ENCODE measurements at regions not wholly inside any gene's neighbourhood (a gene's known extent, or its start where the extent isn't known, plus 50 kb on each side); places are given as distances from the start of the nearest gene placed in this dataset.

GRCh38 chr1:181423301-181423918, 59.9 kb upstream of the CACNA1E start:
- TF ChIP-seq, protein P1, sequence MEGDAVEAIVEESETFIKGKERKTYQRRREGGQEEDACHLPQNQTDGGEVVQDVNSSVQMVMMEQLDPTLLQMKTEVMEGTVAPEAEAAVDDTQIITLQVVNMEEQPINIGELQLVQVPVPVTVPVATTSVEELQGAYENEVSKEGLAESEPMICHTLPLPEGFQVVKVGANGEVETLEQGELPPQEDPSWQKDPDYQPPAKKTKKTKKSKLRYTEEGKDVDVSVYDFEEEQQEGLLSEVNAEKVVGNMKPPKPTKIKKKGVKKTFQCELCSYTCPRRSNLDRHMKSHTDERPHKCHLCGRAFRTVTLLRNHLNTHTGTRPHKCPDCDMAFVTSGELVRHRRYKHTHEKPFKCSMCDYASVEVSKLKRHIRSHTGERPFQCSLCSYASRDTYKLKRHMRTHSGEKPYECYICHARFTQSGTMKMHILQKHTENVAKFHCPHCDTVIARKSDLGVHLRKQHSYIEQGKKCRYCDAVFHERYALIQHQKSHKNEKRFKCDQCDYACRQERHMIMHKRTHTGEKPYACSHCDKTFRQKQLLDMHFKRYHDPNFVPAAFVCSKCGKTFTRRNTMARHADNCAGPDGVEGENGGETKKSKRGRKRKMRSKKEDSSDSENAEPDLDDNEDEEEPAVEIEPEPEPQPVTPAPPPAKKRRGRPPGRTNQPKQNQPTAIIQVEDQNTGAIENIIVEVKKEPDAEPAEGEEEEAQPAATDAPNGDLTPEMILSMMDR (IDR thresholded peaks at IDR 0.05; ENCODE audit: low read length, missing control alignments), result peak; percentile 47
- peak; percentile 47 for DNase-seq (ENCODE audit: low read depth)

GRCh38 chr1:181424786-181425403, 58.4 kb upstream of the CACNA1E start:
- TF ChIP-seq, protein P1 (IDR thresholded peaks at IDR 0.05; ENCODE audit: low read length, missing control alignments), result peak; percentile 88
- DNase-seq (ENCODE audit: low read depth), result peak; percentile 76
- H3K4me3 ChIP-seq (replicated peaks; ENCODE audit: low read depth, low read length), result no peak overlapping the region

More at GRCh38 chr1:181423301-181423918, 59.9 kb upstream of the CACNA1E start:
- no peak overlapping the region for H3K4me3 ChIP-seq (replicated peaks; ENCODE audit: low read depth, low read length)

DNA sequence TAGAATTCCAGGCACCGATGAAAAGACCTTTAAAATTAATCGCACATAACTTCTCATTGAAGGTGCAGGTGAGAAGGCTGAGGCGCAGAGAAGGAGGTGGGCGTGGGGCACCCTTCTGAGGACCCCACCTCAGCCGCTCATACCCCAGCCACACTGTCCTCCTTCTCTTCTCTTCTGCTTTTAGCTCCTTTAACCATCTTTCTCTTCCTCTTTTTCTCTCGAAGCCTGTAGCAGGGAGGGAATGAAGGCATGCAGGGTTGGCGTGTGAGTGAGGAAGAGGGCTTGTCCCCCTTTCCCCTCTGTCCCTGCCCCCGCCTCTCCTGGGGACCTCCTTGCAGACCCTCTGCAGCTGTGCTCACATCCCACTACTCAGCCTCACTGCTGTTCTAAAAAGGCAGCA, 57.8 kb upstream of the CACNA1E start:
- no peak for DNase-seq (ENCODE audit: low read depth)
- no peak overlapping the region for H3K4me3 ChIP-seq (replicated peaks; ENCODE audit: low read depth, low read length)
- TF ChIP-seq, protein P1 (IDR thresholded peaks at IDR 0.05; ENCODE audit: low read length, missing control alignments), result no peak

DNA sequence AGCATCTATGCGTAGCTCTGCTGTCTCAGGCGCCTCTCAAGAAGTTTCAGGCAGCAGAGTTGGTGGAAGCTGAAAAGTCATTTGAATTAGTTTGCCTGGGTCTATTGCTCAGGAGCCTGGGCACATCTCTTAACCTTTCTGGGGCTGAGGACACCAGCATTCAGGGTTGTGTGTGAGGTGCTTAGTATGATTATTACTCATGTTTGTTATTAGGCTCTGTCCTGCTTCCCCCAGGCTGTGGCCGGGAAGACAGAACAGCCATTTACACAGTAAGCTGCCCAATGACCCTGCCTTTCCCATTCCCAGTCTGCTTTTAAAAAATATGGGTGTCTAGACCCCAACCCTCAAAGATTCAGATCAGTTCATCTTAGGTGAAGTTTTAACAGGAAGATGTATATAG, 53.9 kb upstream of the CACNA1E start:
- no peak overlapping the region for H3K4me3 ChIP-seq (replicated peaks; ENCODE audit: low read depth, low read length)
- TF ChIP-seq, protein P1 (IDR thresholded peaks at IDR 0.05; ENCODE audit: low read length, missing control alignments), result no peak
- DNase-seq (ENCODE audit: low read depth), result no peak

- DNase-seq (ENCODE audit: low read depth), result peak; percentile 16
- H3K4me3 ChIP-seq (replicated peaks; ENCODE audit: low read depth, low read length), result no peak overlapping the region
- TF ChIP-seq, protein P1 (IDR thresholded peaks at IDR 0.05; ENCODE audit: low read length, missing control alignments), result no peak
Measured at GRCh38 chr1:181430015-181430885, 53.1 kb upstream of the CACNA1E start.
